ENCODE measurements at regions not wholly inside any gene's neighbourhood (a gene's known extent, or its start where the extent isn't known, plus 50 kb on each side); places are given as distances from the start of the nearest gene placed in this dataset.

DNA sequence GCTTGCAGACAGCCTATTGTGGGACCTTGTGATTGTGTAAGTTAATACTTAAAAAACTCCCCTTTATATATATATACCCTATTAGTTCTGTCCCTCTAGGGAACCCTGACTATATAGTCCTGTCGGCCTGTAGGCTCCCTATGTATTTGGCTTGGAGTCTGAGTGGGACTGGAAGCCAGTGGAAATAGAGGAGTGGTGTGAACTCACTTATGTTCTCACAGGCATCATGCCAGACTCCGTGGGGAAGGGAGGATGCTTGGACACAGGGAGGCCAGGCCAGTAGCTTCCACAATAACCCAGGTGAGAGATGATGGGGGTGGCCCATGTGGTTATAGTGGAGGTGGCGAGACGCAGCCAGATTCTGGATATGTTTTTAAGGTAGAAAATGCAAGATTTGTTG is 136.7 kb upstream of the SYT6 start:
- peaks cover 10 to 21% of the 10 kb centered on the region in 2 experiments for H3K4me1 Mint-ChIP-seq
- Histone ChIP-seq H3K4ac (ENCODE audit: low read depth, low read length) (no peak overlapping the region), H3K56ac (ENCODE audit: insufficient read length, low read depth, low read length) (no peak overlapping the region)

More for the DNA sequence above, 136.7 kb upstream of the SYT6 start:
- H3K27me3 Mint-ChIP-seq (ENCODE audit: low read depth) = no peaks in the 10 kb centered on the region; the same call in 1 of the 2 replicates
- DNase-seq = no peak
- no peak overlapping the region for H3K14ac ChIP-seq (ENCODE audit: insufficient read depth, low read length)
- H3K27ac Mint-ChIP-seq = no peak overlapping the region
- H3K79me2 ChIP-seq (ENCODE audit: insufficient read depth, low read length) = no peaks in the 10 kb centered on the region
- H4K8ac ChIP-seq (replicated peaks; ENCODE audit: insufficient read length, low read depth, low read length) = no peak overlapping the region
- H2AFZ ChIP-seq (ENCODE audit: low read length) = no peak overlapping the region
- H3K9me3 ChIP-seq (ENCODE audit: control insufficient read depth, low read depth, low read length) = no peaks in the 10 kb centered on the region
- no peaks in the 10 kb centered on the region for H3K79me1 ChIP-seq (ENCODE audit: insufficient read depth, low read depth, low read length, poor library complexity, severe bottlenecking)
- no peak overlapping the region for H2BK5ac ChIP-seq (ENCODE audit: insufficient read length, low read length)
- no peak overlapping the region for H4K91ac ChIP-seq (ENCODE audit: insufficient read length, low read depth, low read length)
- peaks cover 4% of the 10 kb centered on the region; the same call in 1 of the 2 replicates for H3K4me1 ChIP-seq (ENCODE audit: insufficient read depth, low read length)
- no peak overlapping the region for H3T11ph ChIP-seq (ENCODE audit: low read length)
- H3K9me3 Mint-ChIP-seq = no peaks in the 10 kb centered on the region
- no peak overlapping the region for H2BK20ac ChIP-seq (ENCODE audit: low read depth, low read length, poor library complexity, severe bottlenecking)
- H3K36me3 Mint-ChIP-seq (ENCODE audit: insufficient read depth in 1 of 3, low read depth in 3 of 3) = no peaks in the 10 kb centered on the region; a peak in 1 of 7 replicates
- H3K27me3 ChIP-seq (ENCODE audit: insufficient read depth, low read length) = no peaks in the 10 kb centered on the region
- no peaks in the 10 kb centered on the region for H3K23me2 ChIP-seq (ENCODE audit: insufficient read length, low read depth, low read length, poor library complexity, severe bottlenecking)
- H2BK12ac ChIP-seq (ENCODE audit: insufficient read length, low read depth, low read length) = no peak overlapping the region
- no peak overlapping the region for H3K4me3 Mint-ChIP-seq
- H3K9ac ChIP-seq (ENCODE audit: extremely low read depth, insufficient read length, low read length) = no peak overlapping the region
- no peak overlapping the region for H3K27ac ChIP-seq (ENCODE audit: insufficient read length, low read depth, low read length)
- no CpG with 5 or more reads among the region's 4 CpGs for WGBS (ENCODE audit: extremely low coverage, insufficient read length, low lambda C conversion rate)
- no peaks in the 10 kb centered on the region for H4K20me1 ChIP-seq (ENCODE audit: control insufficient read depth, insufficient read depth, insufficient read length)
- no peak overlapping the region for H4K5ac ChIP-seq (ENCODE audit: insufficient read length, low read depth, low read length)
- no peak overlapping the region for H2BK15ac ChIP-seq (ENCODE audit: low read depth, low read length)
- H3K23ac ChIP-seq (ENCODE audit: insufficient read length, low read depth, low read length) = no peak overlapping the region
- no peak overlapping the region for H3K18ac ChIP-seq (ENCODE audit: insufficient read length, low read depth, low read length)
- no peak overlapping the region for H3K4me2 ChIP-seq (ENCODE audit: insufficient read depth, insufficient read length, low read length)
- TF ChIP-seq, protein P1, sequence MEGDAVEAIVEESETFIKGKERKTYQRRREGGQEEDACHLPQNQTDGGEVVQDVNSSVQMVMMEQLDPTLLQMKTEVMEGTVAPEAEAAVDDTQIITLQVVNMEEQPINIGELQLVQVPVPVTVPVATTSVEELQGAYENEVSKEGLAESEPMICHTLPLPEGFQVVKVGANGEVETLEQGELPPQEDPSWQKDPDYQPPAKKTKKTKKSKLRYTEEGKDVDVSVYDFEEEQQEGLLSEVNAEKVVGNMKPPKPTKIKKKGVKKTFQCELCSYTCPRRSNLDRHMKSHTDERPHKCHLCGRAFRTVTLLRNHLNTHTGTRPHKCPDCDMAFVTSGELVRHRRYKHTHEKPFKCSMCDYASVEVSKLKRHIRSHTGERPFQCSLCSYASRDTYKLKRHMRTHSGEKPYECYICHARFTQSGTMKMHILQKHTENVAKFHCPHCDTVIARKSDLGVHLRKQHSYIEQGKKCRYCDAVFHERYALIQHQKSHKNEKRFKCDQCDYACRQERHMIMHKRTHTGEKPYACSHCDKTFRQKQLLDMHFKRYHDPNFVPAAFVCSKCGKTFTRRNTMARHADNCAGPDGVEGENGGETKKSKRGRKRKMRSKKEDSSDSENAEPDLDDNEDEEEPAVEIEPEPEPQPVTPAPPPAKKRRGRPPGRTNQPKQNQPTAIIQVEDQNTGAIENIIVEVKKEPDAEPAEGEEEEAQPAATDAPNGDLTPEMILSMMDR (conservative IDR thresholded peaks at IDR 0.05) = no peak
- H2AK5ac ChIP-seq (ENCODE audit: insufficient read length, low read length) = no peak overlapping the region
- no peak overlapping the region for H2BK120ac ChIP-seq (ENCODE audit: low read depth, low read length, poor library complexity, severe bottlenecking)
